WI38 (cell line): ENCODE measurements at regions not wholly inside any gene's neighbourhood (a gene's known extent, or its start where the extent isn't known, plus 50 kb on each side); places are given as distances from the start of the nearest gene placed in this dataset.

Experiments
- H3K4me3 ChIP-seq: 2 replicates; pipeline ENCODE4 v1.5.1; 2011; ENCODE audit warnings: low read depth, mild to moderate bottlenecking, control low read depth, low read length
- TF ChIP-seq, protein P1 (sequence below): IDR thresholded peaks from 2 replicates; pipeline ENCODE4 v1.5.1; 2012; ENCODE audit warnings: low read depth, mild to moderate bottlenecking, control low read depth, low read length

- TF ChIP-seq, protein P1, sequence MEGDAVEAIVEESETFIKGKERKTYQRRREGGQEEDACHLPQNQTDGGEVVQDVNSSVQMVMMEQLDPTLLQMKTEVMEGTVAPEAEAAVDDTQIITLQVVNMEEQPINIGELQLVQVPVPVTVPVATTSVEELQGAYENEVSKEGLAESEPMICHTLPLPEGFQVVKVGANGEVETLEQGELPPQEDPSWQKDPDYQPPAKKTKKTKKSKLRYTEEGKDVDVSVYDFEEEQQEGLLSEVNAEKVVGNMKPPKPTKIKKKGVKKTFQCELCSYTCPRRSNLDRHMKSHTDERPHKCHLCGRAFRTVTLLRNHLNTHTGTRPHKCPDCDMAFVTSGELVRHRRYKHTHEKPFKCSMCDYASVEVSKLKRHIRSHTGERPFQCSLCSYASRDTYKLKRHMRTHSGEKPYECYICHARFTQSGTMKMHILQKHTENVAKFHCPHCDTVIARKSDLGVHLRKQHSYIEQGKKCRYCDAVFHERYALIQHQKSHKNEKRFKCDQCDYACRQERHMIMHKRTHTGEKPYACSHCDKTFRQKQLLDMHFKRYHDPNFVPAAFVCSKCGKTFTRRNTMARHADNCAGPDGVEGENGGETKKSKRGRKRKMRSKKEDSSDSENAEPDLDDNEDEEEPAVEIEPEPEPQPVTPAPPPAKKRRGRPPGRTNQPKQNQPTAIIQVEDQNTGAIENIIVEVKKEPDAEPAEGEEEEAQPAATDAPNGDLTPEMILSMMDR, result no peak
- H3K4me3 ChIP-seq, result no peak overlapping the region
Measured at GRCh38 chr11:106497321-106497720, 419.9 kb downstream of the AASDHPPT start.

- TF ChIP-seq, protein P1, result no peak
- H3K4me3 ChIP-seq, result no peak overlapping the region
Measured at GRCh38 chr11:106497822-106498221, 420.4 kb downstream of the AASDHPPT start.

DNA sequence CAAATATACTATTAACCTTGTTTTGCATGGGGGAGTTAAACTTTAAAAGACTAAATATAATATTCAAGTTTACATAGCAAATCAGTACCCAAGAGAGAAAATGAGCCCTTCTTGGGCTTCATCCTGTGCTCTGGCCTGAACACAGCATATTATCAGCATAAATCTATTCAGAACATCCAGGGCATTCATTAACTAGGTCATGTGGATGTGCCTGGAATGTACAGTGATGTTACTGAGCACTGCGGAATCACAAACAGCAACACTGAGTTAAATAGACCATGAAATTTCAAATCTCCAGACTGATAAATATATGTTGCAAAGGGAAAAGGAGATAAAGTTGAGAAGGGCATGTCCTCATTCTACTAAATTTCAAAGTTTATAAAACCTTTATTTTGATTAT lies 426.4 kb downstream of the AASDHPPT start:
- H3K4me3 ChIP-seq, result no peak overlapping the region
- TF ChIP-seq, protein P1, result no peak

- TF ChIP-seq, protein P1, result no peak
- H3K4me3 ChIP-seq, result no peak overlapping the region
Measured at GRCh38 chr11:106507645-106508306, 430.3 kb downstream of the AASDHPPT start.

- H3K4me3 ChIP-seq, result no peak overlapping the region
- TF ChIP-seq, protein P1, result no peak
Measured at GRCh38 chr11:106514706-106515105, 437.2 kb downstream of the AASDHPPT start.

GRCh38 chr11:106517426-106517825 lies 440.0 kb downstream of the AASDHPPT start:
- no peak overlapping the region for H3K4me3 ChIP-seq
- TF ChIP-seq, protein P1, result no peak

DNA sequence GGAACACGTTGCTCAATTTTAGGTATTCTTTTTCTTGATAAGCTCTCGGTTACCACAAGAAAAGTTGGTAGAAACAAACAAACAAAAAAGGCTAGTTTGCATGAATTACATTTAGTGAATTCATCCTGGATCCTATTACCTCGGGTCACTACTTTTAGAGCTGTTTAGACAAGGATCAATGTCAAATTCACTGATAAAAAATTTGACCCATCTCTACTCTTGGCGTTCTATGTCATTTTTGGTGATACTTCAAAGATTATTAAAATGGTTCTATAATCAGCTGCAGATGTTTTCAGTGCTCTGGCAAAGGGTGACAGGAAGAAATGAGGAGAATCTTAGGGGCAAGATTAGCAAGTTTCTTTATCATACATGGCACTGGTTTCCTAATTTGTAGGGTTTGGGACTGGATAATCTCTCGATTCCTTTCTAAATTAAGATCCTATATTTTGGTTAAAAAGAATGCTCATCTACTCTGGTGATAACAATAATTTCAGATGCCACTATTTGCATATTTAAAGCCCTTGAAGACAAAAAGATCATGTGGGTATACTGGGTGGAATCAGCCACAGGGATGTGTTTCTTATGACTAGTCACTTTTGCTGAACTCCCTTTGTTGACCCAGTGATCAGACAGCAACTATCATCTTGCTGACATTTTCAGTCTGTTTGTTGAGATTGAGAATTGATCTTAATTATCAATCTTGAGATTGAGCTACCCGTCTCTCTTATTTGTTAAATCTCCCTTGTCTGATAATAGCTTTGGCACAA lies 442.9 kb downstream of the AASDHPPT start:
- no peak overlapping the region for H3K4me3 ChIP-seq
- TF ChIP-seq, protein P1, result no peak
